K562 (cell line): ENCODE measurements at regions not wholly inside any gene's neighbourhood (a gene's known extent, or its start where the extent isn't known, plus 50 kb on each side); places are given as distances from the start of the nearest gene placed in this dataset.

ENCODE experiments used
- ATAC-seq: fragments of 200-7000 bp; cut with Tn5 transposase; 3 replicates; pipeline ENCODE4 v1.9.1; 2020; ENCODE audit warnings: moderate library complexity
- BruUV-seq: library from RNA; stranded (reverse); fragments of 400-500 nt; replicated peaks from 2 replicates; lab custom pipeline; 2021; lab: Mats Ljungman, UMichigan
- CTCF ChIA-PET: fragments of 300-600 bp; formaldehyde crosslinking; extraction: SDS; loops from one replicate; lab custom pipeline; 2021; ENCODE audit warnings: low intra/inter-chr PET ratio; lab: Yijun Ruan, JAX
- POLR2A ChIA-PET: fragments of 300-600, 350-650 bp; sonication (Branson Sonifier 250); formaldehyde crosslinking; extraction: SDS; loops from one replicate; lab custom pipeline; 2021; ENCODE audit warnings: antibody characterized with exemption, inconsistent platforms; lab: Yijun Ruan, JAX
- DNase-seq, 4 experiments: peaks; one replicate each; pipeline versions ENCODE4 v3.0.0 to v3.0.0-alpha.2; 2011 to 2018; ENCODE audit warnings: low spot score in 3 of 4, mixed read lengths in 3 of 4; ENCODE audit errors: extremely low read depth in 1 of 4
- FAIRE-seq: peaks from 2 replicates; lab custom pipeline; 2011; peaks lifted over from hg19 to GRCh38; lab: Jason Lieb, UNC
- H2AFZ ChIP-seq: 2 replicates; pipeline ENCODE4 v1.6.0; 2011; ENCODE audit warnings: low read depth, low read length, control low read depth, inconsistent platforms
- H3K27ac ChIP-seq: fragments of 200-600 bp; 3 replicates; pipeline ENCODE4 v1.8.0; 2011; ENCODE audit warnings: low read depth, mild to moderate bottlenecking, control low read depth, inconsistent platforms, low read length, moderate library complexity, mixed read lengths; ENCODE audit errors: extremely low read depth
- H3K27me3 ChIP-seq, 2 experiments: fragments of 300-600 bp in 1 of 2; 2 replicates in 1 of 2; 3 replicates in 1 of 2; pipeline versions ENCODE4 v1.6.0 to v1.8.0; 2011; ENCODE audit warnings: inconsistent platforms in 2 of 2, low read length in 2 of 2, mild to moderate bottlenecking in 1 of 2, mixed read lengths in 1 of 2, moderate library complexity in 1 of 2; ENCODE audit not compliant: control insufficient read depth in 2 of 2, insufficient read depth in 2 of 2
- H3K36me3 ChIP-seq: fragments of 300-600 bp; 3 replicates; pipeline ENCODE4 v1.8.0; 2011; ENCODE audit warnings: mild to moderate bottlenecking, low read length, inconsistent platforms; ENCODE audit not compliant: control insufficient read depth, insufficient read depth
- H3K4me1 ChIP-seq, 2 experiments: fragments of 200-600 bp in 1 of 2; replicated peaks in 1 of 2; 2 replicates in 1 of 2; 3 replicates in 1 of 2; pipeline versions ENCODE4 v1.5.1 to v1.8.0; 2011; ENCODE audit warnings: inconsistent platforms in 2 of 2, low read length in 2 of 2, mild to moderate bottlenecking in 1 of 2, mixed read lengths in 1 of 2, moderate library complexity in 1 of 2; ENCODE audit not compliant: control insufficient read depth in 2 of 2, insufficient read depth in 2 of 2
- H3K4me2 ChIP-seq: 2 replicates; pipeline ENCODE4 v1.6.1; 2011; ENCODE audit warnings: low read length, control low read depth, inconsistent platforms, mixed read lengths; ENCODE audit not compliant: insufficient read depth
- H3K4me3 ChIP-seq: fragments of 200-600 bp; sonication (generic), shearing (Covaris generic); 2 replicates; pipeline ENCODE4 v1.5.1; 2016; ENCODE audit warnings: control low read depth, inconsistent platforms
- H3K79me2 ChIP-seq: fragments of 200-600 bp; 3 replicates; pipeline ENCODE4 v1.8.0; 2011; ENCODE audit warnings: low read length, inconsistent platforms; ENCODE audit not compliant: control insufficient read depth, insufficient read depth
- H3K9ac ChIP-seq, 2 experiments: 2 replicates each; pipeline versions ENCODE4 v1.6.0 to v1.6.1; 2011; ENCODE audit warnings: low read depth in 2 of 2, low read length in 2 of 2, control low read depth in 1 of 2, inconsistent platforms in 1 of 2, mild to moderate bottlenecking in 1 of 2, mixed read lengths in 1 of 2; ENCODE audit not compliant: insufficient read depth in 1 of 2
- H3K9me1 ChIP-seq: one replicate; pipeline ENCODE4 v1.6.0; 2011; ENCODE audit warnings: inconsistent platforms, mild to moderate bottlenecking, low read length, moderate library complexity; ENCODE audit not compliant: control insufficient read depth, insufficient read depth
- H3K9me3 ChIP-seq: replicated peaks from 2 replicates; pipeline ENCODE4 v1.5.1; 2011; ENCODE audit warnings: low read depth, low read length, inconsistent platforms; ENCODE audit not compliant: control insufficient read depth, insufficient read depth
- H4K20me1 ChIP-seq: replicated peaks from 2 replicates; pipeline ENCODE4 v1.6.1; 2011; ENCODE audit warnings: low read length, inconsistent platforms, mixed read lengths; ENCODE audit not compliant: control insufficient read depth, insufficient read depth
- CBX5 ChIP-seq: IDR thresholded peaks from 2 replicates; pipeline ENCODE4 v1.6.1; 2014; ENCODE audit warnings: low read depth, borderline replicate concordance
- CBX8 ChIP-seq: fragments of 200-600 bp; sonication (generic); IDR thresholded peaks from 2 replicates; pipeline ENCODE4 v1.6.1; 2012; ENCODE audit warnings: borderline replicate concordance, mixed run types, low read depth, mild to moderate bottlenecking, moderate library complexity, mixed read lengths, low read length, control low read depth, inconsistent platforms; ENCODE audit not compliant: poor library complexity, severe bottlenecking; ENCODE audit errors: extremely low read depth
- HIVEP1 ChIP-seq: fragments of 250-450 bp; sonication (Bioruptor Pico); IDR thresholded peaks from 2 replicates; pipeline ENCODE4 v1.4.0; 2020; ENCODE audit warnings: mild to moderate bottlenecking
- HMBOX1 ChIP-seq: sonication (generic); IDR thresholded peaks from 2 replicates; pipeline ENCODE4 v1.6.1; 2016
- IFI16 ChIP-seq: fragments of 250-450 bp; sonication (Bioruptor Pico); IDR thresholded peaks from 2 replicates; pipeline ENCODE4 v2.1.2; 2022; ENCODE audit warnings: mild to moderate bottlenecking, inconsistent platforms
- KDM4B ChIP-seq, 2 experiments: fragments of 450-650 bp in 1 of 2; sonication (generic) in 1 of 2; IDR thresholded peaks; 2 replicates each; pipeline ENCODE4 v1.6.1; 2016 to 2017; ENCODE audit warnings: borderline replicate concordance in 2 of 2, antibody characterized with exemption in 1 of 2, low read depth in 1 of 2, mild to moderate bottlenecking in 1 of 2
- L3MBTL2 ChIP-seq: fragments of 450-650 bp; IDR thresholded peaks from 2 replicates; pipeline ENCODE4 v1.6.1; 2016; ENCODE audit warnings: mild to moderate bottlenecking, moderate library complexity
- NFATC3 ChIP-seq: fragments of 450-650 bp; IDR thresholded peaks from 2 replicates; pipeline ENCODE4 v1.6.1; 2017; ENCODE audit warnings: mild to moderate bottlenecking
- POLR2G ChIP-seq: fragments of 200-400 bp; formaldehyde crosslinking; IDR thresholded peaks from 2 replicates; pipeline ENCODE4 v1.6.1; 2017; ENCODE audit warnings: low read depth, mild to moderate bottlenecking, antibody characterized with exemption, low read length, moderate library complexity
- RBM22 ChIP-seq: fragments of 200-400 bp; formaldehyde crosslinking; IDR thresholded peaks from 2 replicates; pipeline ENCODE4 v1.6.1; 2018; ENCODE audit warnings: low read length, low read depth; ENCODE audit not compliant: poor library complexity, severe bottlenecking
- TAF1 ChIP-seq: IDR thresholded peaks from 2 replicates; pipeline ENCODE4 v1.6.1; 2011; ENCODE audit warnings: mild to moderate bottlenecking, low read length, moderate library complexity; ENCODE audit not compliant: insufficient read depth, control insufficient read depth, severe bottlenecking; ENCODE audit errors: extremely low read depth
- TBL1XR1 ChIP-seq, 2 experiments: IDR thresholded peaks; 2 replicates each; pipeline ENCODE4 v1.6.1; 2012; ENCODE audit warnings: improper control_type of control experiment in 2 of 2, low read length in 2 of 2, mild to moderate bottlenecking in 1 of 2
- THAP12 ChIP-seq: fragments of 250-450 bp; sonication (Bioruptor Pico); IDR thresholded peaks from 2 replicates; pipeline ENCODE4 v1.9.0; 2021; ENCODE audit warnings: mild to moderate bottlenecking, inconsistent platforms
- ZBTB5 ChIP-seq: fragments of 450-650 bp; IDR thresholded peaks from 2 replicates; pipeline ENCODE4 v1.6.1; 2017; ENCODE audit warnings: antibody characterized with exemption
- ZNF766 ChIP-seq: fragments of 200-800 bp; sonication (Bioruptor generic); conservative IDR thresholded peaks from 2 replicates; pipeline ENCODE4 v1.6.1; 2016; ENCODE audit warnings: missing genetic modification characterization, missing compliant biosample characterization
- ZNF780A ChIP-seq: fragments of 250-450 bp; sonication (Bioruptor Pico); IDR thresholded peaks from 2 replicates; pipeline ENCODE4 v1.5.0; 2021; ENCODE audit warnings: mild to moderate bottlenecking
- WGBS: fragments of 100-300 bp; shearing (Covaris generic); methylation state at CpG from one replicate; pipeline ENCODE4 v1.1.6; 2016; ENCODE audit warnings: low coverage, mixed read lengths; ENCODE audit not compliant: insufficient coverage; ENCODE audit errors: missing lambda C conversion rate; 5-methylcytosine and 5-hydroxymethylcytosine counted together
- in situ Hi-C: fragments of 300-500 bp; cut with MboI; formaldehyde crosslinking; loops from 4 replicates; pipeline ENCODE4 v1.15.0; 2018; ENCODE audit warnings: inconsistent platforms, mixed read lengths
- intact Hi-C: fragments of 100-400 bp; cut with micrococcal nuclease; formaldehyde crosslinking; loops from 2 replicates; pipeline ENCODE4 v1.14.2; 2022

- no peak for TF ChIP-seq ZNF766
- TF ChIP-seq NFATC3: no peak
- TF ChIP-seq RBM22: no peak
- TF ChIP-seq CBX5: no peak
- TF ChIP-seq ZBTB5: no peak
- no peak for TF ChIP-seq HIVEP1
- TF ChIP-seq ZNF780A (CRISPR knock-in tag): no peak
- no peak for TF ChIP-seq L3MBTL2
- no peak for TF ChIP-seq HMBOX1
These were observed 76.5 kb downstream of the VCAM1 start (continued) for GRCh38 chr1:100796046-100796445.

- H3K79me2 ChIP-seq: no peaks in the 10 kb centered on the region
- POLR2A ChIA-PET: interaction anchor here (0.6 to 1.6 kb wide), 2 partner anchors 10 to 14 kb away, joined by 3 to 4 read pairs; no protein-coding TSS in a partner anchor
- 16% methylated on average over 2 of the region's 2 CpGs for WGBS
- FAIRE-seq: no peak
- CTCF ChIA-PET: no interaction called here
- no peaks in the 10 kb centered on the region for H3K36me3 ChIP-seq
- in situ Hi-C loops (no loop called here), intact Hi-C loops (no loop called here)
- no peak overlapping the region for H3K9ac ChIP-seq
- no peaks in the 10 kb centered on the region for H4K20me1 ChIP-seq
- H2AFZ ChIP-seq: no peak overlapping the region; the same call in 1 of the 2 replicates
- H3K27ac ChIP-seq: no peak overlapping the region
- peaks cover 0 to 11% of the 10 kb centered on the region in 2 experiments; a peak in 3 of 5 replicates for H3K4me1 ChIP-seq
- H3K9me3 ChIP-seq: no peaks in the 10 kb centered on the region
- H3K4me3 ChIP-seq: no peak overlapping the region
- no peak for ATAC-seq
- DNase-seq: no peak
- no peaks in the 10 kb centered on the region for H3K27me3 ChIP-seq
- no peaks in the 10 kb centered on the region for H3K9me1 ChIP-seq
- BruUV-seq: no TSS peak
- no peak overlapping the region for H3K4me2 ChIP-seq
- TF ChIP-seq THAP12 (CRISPR knock-in tag) (no peak), CBX5 (no peak), IFI16 (no peak), TAF1 (no peak), CBX8 (no peak), POLR2G (no peak), KDM4B (IDR thresholded peaks at IDR 0.05; ENCODE audit: borderline replicate concordance in 2 of 2, low read depth in 1 of 2) (no peak), TBL1XR1 (IDR thresholded peaks at IDR 0.05; ENCODE audit: low read length in 2 of 2) (no peak)
These were observed 80.0 kb downstream of the VCAM1 start for GRCh38 chr1:100799548-100799947.
